HFF-Myc (cell line): ENCODE measurements at regions not wholly inside any gene's neighbourhood (a gene's known extent, or its start where the extent isn't known, plus 50 kb on each side); places are given as distances from the start of the nearest gene placed in this dataset.
"Not testable (repeated sequence)": the region's sequence is repeated elsewhere in the genome, so short reads cannot be mapped to it uniquely, and the experiment has no call there.

ENCODE experiments used
- DNase-seq: peaks from one replicate; pipeline ENCODE4 v3.0.0-alpha.2; 2011; ENCODE audit warnings: low read depth; ENCODE audit errors: extremely low read depth
- H3K4me3 ChIP-seq: replicated peaks from 2 replicates; pipeline ENCODE4 v1.5.1; 2011; ENCODE audit warnings: low read depth, mild to moderate bottlenecking, control low read depth, low read length
- TF ChIP-seq, protein P1 (sequence below): IDR thresholded peaks from 2 replicates; pipeline ENCODE4 v1.5.1; 2012; ENCODE audit warnings: mild to moderate bottlenecking, low read depth, low read length, control low read depth; ENCODE audit errors: missing control alignments

- DNase-seq: no peak
- TF ChIP-seq, protein P1, sequence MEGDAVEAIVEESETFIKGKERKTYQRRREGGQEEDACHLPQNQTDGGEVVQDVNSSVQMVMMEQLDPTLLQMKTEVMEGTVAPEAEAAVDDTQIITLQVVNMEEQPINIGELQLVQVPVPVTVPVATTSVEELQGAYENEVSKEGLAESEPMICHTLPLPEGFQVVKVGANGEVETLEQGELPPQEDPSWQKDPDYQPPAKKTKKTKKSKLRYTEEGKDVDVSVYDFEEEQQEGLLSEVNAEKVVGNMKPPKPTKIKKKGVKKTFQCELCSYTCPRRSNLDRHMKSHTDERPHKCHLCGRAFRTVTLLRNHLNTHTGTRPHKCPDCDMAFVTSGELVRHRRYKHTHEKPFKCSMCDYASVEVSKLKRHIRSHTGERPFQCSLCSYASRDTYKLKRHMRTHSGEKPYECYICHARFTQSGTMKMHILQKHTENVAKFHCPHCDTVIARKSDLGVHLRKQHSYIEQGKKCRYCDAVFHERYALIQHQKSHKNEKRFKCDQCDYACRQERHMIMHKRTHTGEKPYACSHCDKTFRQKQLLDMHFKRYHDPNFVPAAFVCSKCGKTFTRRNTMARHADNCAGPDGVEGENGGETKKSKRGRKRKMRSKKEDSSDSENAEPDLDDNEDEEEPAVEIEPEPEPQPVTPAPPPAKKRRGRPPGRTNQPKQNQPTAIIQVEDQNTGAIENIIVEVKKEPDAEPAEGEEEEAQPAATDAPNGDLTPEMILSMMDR: no peak
These were observed 102.1 kb upstream of the LRPAP1 start for GRCh38 chr4:3634281-3634857.

GRCh38 chr4:3633277-3633676, 101.1 kb upstream of the LRPAP1 start:
- not testable (repeated sequence) for H3K4me3 ChIP-seq, DNase-seq

More at GRCh38 chr4:3634281-3634857, 102.1 kb upstream of the LRPAP1 start:
- H3K4me3 ChIP-seq: no peak overlapping the region

DNA sequence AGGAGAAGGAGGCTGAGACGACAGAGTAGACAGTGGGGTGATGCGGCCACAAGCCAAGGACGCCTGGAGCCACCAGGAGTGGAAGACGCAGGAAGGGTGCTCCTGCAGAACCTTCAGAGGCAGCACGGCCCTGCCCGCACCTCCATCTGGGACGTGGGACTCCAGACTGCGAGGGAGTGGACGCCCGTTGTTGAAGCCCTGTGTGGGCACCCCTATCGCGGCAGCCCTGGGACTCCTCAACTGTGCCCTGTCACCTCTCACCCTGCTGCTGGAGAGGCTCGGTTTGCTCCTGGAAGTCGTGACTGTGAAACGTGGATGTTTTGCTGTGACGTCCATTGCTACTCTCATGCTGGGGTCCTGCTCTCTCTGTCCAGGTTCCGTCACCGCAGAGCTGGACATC, 100.6 kb upstream of the LRPAP1 start:
- DNase-seq, H3K4me3 ChIP-seq: not testable (repeated sequence)

DNA sequence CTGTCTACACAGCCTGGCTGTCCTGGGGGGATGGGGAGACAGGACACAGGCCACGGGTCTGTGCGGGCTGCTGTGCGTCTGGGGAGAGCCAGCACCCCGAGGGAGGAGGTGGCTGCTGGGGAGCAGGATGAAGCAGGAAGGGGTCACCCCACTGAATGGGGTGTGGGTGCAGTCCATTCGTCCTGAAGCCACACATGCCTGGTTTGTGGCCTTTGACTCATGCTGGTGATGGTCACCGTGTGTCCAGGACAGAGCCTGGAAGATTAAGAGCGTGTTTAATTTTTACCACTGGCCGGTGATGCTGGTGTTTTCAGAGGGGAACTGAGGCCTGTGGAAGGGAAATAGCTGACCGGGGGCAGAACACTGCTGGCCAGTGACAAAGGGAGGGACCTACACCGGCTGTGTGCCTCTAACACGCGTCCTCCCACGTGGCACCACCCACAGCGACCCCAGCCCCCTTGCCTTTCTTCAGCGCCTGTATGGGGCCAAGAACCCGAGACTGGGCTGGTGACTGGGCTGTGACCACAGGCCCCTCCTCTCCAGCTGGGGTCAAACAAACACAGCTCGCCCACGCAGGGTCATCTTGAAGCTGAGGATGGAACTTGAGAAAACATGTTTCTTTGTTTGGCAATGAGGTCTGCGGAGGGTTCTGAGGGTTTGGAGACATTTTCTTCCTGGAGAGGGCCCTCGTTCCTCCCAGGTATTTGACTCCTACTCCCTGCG, 99.5 kb upstream of the LRPAP1 start:
- not testable (repeated sequence) for H3K4me3 ChIP-seq, DNase-seq

GRCh38 chr4:3630598-3631543, 98.6 kb upstream of the LRPAP1 start:
- TF ChIP-seq, protein P1: no peak
- no peak for DNase-seq
- H3K4me3 ChIP-seq: no peak overlapping the region

GRCh38 chr4:3630136-3630597, 97.9 kb upstream of the LRPAP1 start:
- no peak overlapping the region for H3K4me3 ChIP-seq
- DNase-seq: no peak
- TF ChIP-seq, protein P1: no peak

- H3K4me3 ChIP-seq: no peak overlapping the region
- TF ChIP-seq, protein P1: no peak
- no peak for DNase-seq
These were observed 97.4 kb upstream of the LRPAP1 start for GRCh38 chr4:3629665-3630064.

DNA sequence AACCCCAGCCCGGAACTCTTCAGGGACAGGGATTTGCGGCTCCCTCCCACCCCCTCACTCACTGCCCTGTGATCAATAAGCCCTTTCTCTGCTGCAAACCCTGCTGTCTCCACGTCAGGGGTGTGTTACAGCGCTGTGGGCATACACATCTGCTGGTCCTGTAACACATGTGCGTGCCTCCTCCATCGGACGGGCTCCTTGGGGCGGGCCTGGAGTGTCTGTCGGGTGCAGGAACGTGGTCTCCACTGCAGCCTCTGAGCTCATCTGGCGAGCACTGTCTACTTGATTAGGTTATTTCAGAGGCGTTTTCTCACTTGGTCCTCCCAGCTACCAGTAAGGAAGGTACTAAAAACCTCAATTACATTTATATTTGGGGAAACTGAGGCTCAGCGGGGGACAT, 97.0 kb upstream of the LRPAP1 start:
- not testable (repeated sequence) for DNase-seq, H3K4me3 ChIP-seq
